Cardiac muscle cell (in vitro differentiated cells and primary cell): ENCODE measurements at regions not wholly inside any gene's neighbourhood (a gene's known extent, or its start where the extent isn't known, plus 50 kb on each side); places are given as distances from the start of the nearest gene placed in this dataset.

Source experiments
- DNase-seq, 2 donors: peaks; one replicate each; pipeline versions ENCODE4 v3.0.0 to v3.0.0-alpha.2; 2010 to 2017; ENCODE audit warnings: low read depth in 1 of 2, low spot score in 1 of 2
- H3K27ac ChIP-seq: fragments of 200-600 bp; sonication (generic); 2 replicates; pipeline ENCODE4 v1.5.1; 2016
- H3K27me3 ChIP-seq: fragments of 200-600 bp; sonication (generic); 2 replicates; pipeline ENCODE4 v1.6.0; 2016; ENCODE audit warnings: control low read depth
- H3K36me3 ChIP-seq: fragments of 200-600 bp; sonication (generic); 2 replicates; pipeline ENCODE4 v1.5.1; 2016; ENCODE audit warnings: control low read depth
- H3K4me1 ChIP-seq: fragments of 200-600 bp; sonication (generic); 2 replicates; pipeline ENCODE4 v1.8.1; 2017; ENCODE audit warnings: low read depth, mild to moderate bottlenecking, mixed run types
- H3K4me3 ChIP-seq: fragments of 200-600 bp; sonication (generic); 2 replicates; pipeline ENCODE4 v1.5.1; 2016; ENCODE audit warnings: mild to moderate bottlenecking
- H3K9me3 ChIP-seq: fragments of 200-600 bp; sonication (generic); 2 replicates; pipeline ENCODE4 v1.5.1; 2017; ENCODE audit warnings: low read depth, mild to moderate bottlenecking, control low read depth
- TF ChIP-seq, protein P1 (sequence below): IDR thresholded peaks from 2 replicates; pipeline ENCODE4 v1.5.1; 2012; ENCODE audit warnings: low read depth, mild to moderate bottlenecking, low read length

DNA sequence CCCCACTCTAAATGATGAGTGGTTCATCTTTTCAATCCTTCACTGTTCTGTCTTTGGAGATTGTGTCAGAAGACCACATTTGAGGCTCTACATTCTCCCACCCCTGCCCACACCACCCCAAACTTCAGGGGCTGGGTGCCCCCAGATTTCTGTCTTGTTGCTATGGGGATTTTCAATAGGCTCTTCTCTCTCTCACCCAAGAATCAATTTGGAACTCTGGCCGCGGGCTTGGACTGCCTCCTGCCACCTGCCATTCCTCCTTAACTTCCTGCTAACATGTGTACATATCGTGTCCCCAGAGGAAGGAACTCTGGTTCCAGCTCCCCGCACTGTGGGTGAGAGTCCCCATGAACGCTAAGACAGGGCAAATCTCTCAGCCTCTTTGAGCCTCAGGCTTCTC, 67.4 kb upstream of the LARS2 start:
- TF ChIP-seq, protein P1, sequence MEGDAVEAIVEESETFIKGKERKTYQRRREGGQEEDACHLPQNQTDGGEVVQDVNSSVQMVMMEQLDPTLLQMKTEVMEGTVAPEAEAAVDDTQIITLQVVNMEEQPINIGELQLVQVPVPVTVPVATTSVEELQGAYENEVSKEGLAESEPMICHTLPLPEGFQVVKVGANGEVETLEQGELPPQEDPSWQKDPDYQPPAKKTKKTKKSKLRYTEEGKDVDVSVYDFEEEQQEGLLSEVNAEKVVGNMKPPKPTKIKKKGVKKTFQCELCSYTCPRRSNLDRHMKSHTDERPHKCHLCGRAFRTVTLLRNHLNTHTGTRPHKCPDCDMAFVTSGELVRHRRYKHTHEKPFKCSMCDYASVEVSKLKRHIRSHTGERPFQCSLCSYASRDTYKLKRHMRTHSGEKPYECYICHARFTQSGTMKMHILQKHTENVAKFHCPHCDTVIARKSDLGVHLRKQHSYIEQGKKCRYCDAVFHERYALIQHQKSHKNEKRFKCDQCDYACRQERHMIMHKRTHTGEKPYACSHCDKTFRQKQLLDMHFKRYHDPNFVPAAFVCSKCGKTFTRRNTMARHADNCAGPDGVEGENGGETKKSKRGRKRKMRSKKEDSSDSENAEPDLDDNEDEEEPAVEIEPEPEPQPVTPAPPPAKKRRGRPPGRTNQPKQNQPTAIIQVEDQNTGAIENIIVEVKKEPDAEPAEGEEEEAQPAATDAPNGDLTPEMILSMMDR, result no peak
- no peaks in the 10 kb centered on the region for H3K36me3 ChIP-seq
- H3K27me3 ChIP-seq, result no peaks in the 10 kb centered on the region
- no peaks in the 10 kb centered on the region for H3K4me1 ChIP-seq
- no peak overlapping the region for H3K4me3 ChIP-seq
- DNase-seq, result no peak
- no peak overlapping the region for H3K27ac ChIP-seq
- no peaks in the 10 kb centered on the region for H3K9me3 ChIP-seq

DNA sequence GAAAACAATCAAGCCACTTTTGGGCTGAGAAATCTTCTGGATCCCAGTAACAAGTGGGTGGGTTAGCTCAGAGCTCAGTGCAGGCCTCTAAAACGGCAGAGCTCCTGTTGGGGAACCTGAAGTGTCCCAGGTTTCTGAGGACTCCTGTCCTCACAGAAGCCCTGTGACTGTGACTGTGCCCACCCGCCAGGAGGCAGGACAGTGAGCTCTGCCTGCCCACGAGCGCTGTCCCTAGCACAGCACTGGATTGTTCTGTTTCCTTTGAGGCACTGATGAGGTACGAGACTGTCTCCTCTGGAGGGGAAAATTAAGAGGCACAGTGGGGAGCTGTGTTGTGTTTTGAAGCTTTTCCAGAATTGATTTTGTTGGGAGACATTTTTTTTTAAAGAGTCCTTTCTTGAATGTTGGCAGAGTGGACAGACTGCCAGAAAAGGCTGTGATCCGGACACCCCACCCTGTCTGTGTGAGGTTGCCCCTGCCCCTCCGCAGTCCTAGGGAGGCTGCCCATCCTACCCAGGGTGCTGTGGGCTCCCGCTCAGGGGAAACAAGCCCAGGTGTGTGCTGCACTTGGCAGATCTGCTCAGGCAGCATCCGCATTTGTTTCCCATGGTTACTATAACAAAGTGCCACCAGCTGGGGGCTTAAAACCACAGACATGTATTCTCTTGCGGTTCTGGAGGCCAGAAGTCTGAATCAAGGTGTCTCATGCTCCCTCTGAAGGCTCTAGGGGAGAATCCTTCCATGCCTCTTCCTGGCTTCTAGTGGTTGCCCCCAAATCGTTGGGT, 66.6 kb upstream of the LARS2 start:
- DNase-seq, result no peak
- Histone ChIP-seq H3K27me3 (no peaks in the 10 kb centered on the region), H3K36me3 (no peaks in the 10 kb centered on the region), H3K9me3 (no peaks in the 10 kb centered on the region), H3K4me3 (no peak overlapping the region), H3K4me1 (no peaks in the 10 kb centered on the region), H3K27ac (no peak overlapping the region)
- TF ChIP-seq, protein P1, result no peak

DNA sequence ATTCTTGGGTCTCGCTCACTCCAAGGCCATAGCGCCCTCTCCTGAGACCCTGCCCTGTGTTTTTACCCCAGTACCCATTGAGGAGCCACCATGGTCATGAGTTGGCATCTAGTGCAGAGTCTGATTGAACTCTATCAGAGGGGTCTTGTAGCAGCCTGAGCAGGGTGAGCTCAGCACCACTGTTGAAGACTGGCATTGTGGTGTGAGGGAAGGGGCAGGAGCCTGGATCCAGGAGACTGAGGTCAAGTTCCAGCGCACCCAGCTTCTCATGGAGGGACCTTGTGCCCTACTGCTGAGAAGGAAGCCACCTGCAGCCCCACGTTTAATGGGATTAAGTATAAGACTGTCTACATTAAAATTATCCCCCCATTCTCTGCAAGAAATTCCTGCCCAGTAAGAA, 65.8 kb upstream of the LARS2 start:
- Histone ChIP-seq H3K36me3 (no peaks in the 10 kb centered on the region), H3K27me3 (no peaks in the 10 kb centered on the region), H3K9me3 (no peaks in the 10 kb centered on the region), H3K4me3 (no peak overlapping the region), H3K27ac (no peak overlapping the region), H3K4me1 (no peaks in the 10 kb centered on the region)
- DNase-seq, result no peak
- TF ChIP-seq, protein P1, result no peak

DNA sequence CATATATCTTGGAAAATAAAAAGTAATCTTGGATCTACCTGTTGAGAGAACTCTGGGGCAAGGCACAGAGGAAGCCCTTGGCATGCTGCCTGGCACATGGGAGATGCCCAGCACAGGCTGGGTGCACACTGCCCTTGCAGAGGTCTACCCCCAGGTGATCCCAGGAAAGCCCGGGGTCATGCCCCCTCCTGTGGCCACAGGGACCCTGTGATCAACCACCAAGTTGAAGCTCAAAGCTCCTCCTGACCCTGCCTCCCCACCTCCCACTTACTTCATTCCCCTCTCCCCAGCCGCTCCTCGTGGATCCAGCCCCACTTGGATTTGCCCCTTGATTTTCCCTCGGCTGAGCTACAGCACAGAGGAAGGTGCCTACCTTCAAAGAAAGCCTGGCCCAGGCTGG, 62.7 kb upstream of the LARS2 start:
- TF ChIP-seq, protein P1, result no peak
- DNase-seq, result no peak
- H3K4me3 ChIP-seq, result no peak overlapping the region

DNA sequence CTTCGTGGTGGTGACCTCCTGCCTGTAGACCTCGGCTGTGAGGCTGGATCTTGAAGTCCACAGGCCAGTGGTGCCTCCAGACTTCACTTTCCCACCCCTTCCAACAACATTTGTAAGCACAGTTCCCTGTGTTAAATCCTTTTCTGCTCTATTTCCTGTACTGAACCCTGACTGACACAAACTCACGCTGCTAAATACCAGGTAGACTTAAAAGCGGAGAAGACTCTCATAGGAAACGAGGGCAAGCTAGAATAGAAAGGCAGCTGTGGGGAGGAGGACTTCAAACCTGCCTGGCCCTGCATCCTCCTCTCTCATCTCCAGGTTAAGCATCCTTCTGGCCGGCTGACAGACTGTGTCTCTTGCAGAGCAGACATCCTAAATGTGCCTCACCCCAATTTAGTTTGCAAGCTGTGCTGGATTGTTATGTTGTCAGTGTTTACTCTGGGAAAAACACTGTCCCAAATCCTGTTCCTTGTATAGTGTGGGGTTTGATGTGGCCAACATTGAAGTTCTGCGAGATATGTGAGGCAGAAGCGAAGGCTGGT, 58.5 kb upstream of the LARS2 start:
- no peak for DNase-seq
- no peak overlapping the region for H3K27ac ChIP-seq
- H3K4me1 ChIP-seq, result no peaks in the 10 kb centered on the region
- no peaks in the 10 kb centered on the region for H3K27me3 ChIP-seq
- H3K36me3 ChIP-seq, result no peaks in the 10 kb centered on the region
- H3K9me3 ChIP-seq, result no peaks in the 10 kb centered on the region
- TF ChIP-seq, protein P1, result no peak
- no peak overlapping the region for H3K4me3 ChIP-seq

More for the DNA sequence above, 62.7 kb upstream of the LARS2 start:
- Histone ChIP-seq H3K36me3 (no peaks in the 10 kb centered on the region), H3K9me3 (no peaks in the 10 kb centered on the region), H3K4me1 (no peaks in the 10 kb centered on the region), H3K27ac (no peak overlapping the region), H3K27me3 (no peaks in the 10 kb centered on the region)
